Prostate gland (tissue), 2 donors: ENCODE measurements at regions not wholly inside any gene's neighbourhood (a gene's known extent, or its start where the extent isn't known, plus 50 kb on each side); places are given as distances from the start of the nearest gene placed in this dataset.

Experiments
- CTCF ChIP-seq, 4 experiments: fragments of 200-600 bp in 2 of 4; fragments of 450-650 bp in 2 of 4; sonication (generic) in 2 of 4; IDR thresholded peaks; 1 replicate in 3 of 4; 2 replicates in 1 of 4; pipeline ENCODE4 v1.5.1; 2016 to 2019; ENCODE audit warnings: antibody characterized with exemption in 4 of 4, mild to moderate bottlenecking in 2 of 4, moderate library complexity in 2 of 4
- POLR2A ChIP-seq: fragments of 450-650 bp; IDR thresholded peaks from one replicate; pipeline ENCODE4 v1.6.1; 2016; ENCODE audit warnings: antibody characterized with exemption, mild to moderate bottlenecking
- POLR2AphosphoS5 ChIP-seq: sonication (generic); formaldehyde crosslinking; IDR thresholded peaks from one replicate; pipeline ENCODE4 v1.6.1; 2017; ENCODE audit warnings: antibody characterized with exemption

DNA sequence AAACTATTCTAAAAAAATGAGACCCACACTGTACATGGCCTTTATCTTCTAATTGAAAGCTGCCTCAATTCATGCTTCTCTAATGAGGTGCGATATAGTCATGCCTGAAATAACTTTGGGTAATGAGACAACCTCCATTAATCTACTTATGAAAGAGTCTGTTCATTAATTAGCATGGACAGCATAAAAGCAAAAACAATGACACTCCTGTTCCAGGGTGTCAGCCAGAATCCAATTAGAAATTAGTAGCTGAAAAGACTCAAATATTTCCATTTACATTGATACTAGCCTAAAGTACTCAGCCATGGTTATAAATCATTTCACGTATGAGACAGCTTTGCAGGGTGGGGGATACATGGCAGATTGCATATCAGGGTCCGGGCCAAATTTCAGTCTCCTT, 288.7 kb downstream of the AKAIN1 start:
- TF ChIP-seq POLR2A (no peak), CTCF (IDR thresholded peaks at IDR 0.05) (no peak), POLR2AphosphoS5 (no peak)
